HCT116 (cell line): ENCODE measurements at regions not wholly inside any gene's neighbourhood (a gene's known extent, or its start where the extent isn't known, plus 50 kb on each side); places are given as distances from the start of the nearest gene placed in this dataset.

ENCODE experiments used
- CTCF ChIP-seq, 3 experiments: fragments of 200-600 bp in 1 of 3; sonication (generic) in 1 of 3; IDR thresholded peaks in 2 of 3; conservative IDR thresholded peaks in 1 of 3; 2 replicates each; pipeline ENCODE4 v1.5.1; 2012 to 2017; ENCODE audit warnings: low read depth in 2 of 3, low read length in 2 of 3, antibody characterized with exemption in 1 of 3, borderline replicate concordance in 1 of 3, control low read depth in 1 of 3, mild to moderate bottlenecking in 1 of 3, mixed read lengths in 1 of 3, mixed run types in 1 of 3, moderate library complexity in 1 of 3; ENCODE audit not compliant: insufficient read depth in 1 of 3
- EGR1 ChIP-seq: IDR thresholded peaks from 2 replicates; pipeline ENCODE4 v1.6.1; 2012; ENCODE audit warnings: low read depth
- POLR2A ChIP-seq: IDR thresholded peaks from 2 replicates; pipeline ENCODE4 v1.7.0; 2011; ENCODE audit warnings: borderline replicate concordance; ENCODE audit not compliant: insufficient read depth, insufficient read length; ENCODE audit errors: extremely low read depth
- POLR2AphosphoS5 ChIP-seq: IDR thresholded peaks from 2 replicates; pipeline ENCODE4 v1.6.1; 2011; ENCODE audit warnings: mild to moderate bottlenecking, low read depth, low read length, moderate library complexity
- REST ChIP-seq: IDR thresholded peaks from 2 replicates; pipeline ENCODE4 v1.6.1; 2012; ENCODE audit warnings: low read depth
- SP1 ChIP-seq: IDR thresholded peaks from 2 replicates; pipeline ENCODE4 v1.6.1; 2012; ENCODE audit warnings: low read depth
- ZFX ChIP-seq: fragments of 450-650 bp; IDR thresholded peaks from 2 replicates; pipeline ENCODE4 v1.6.1; 2017

- TF ChIP-seq ZFX (no peak), CTCF (IDR thresholded peaks at IDR 0.05 in 2 of 3, conservative IDR thresholded peaks at IDR 0.05 in 1 of 3; ENCODE audit: borderline replicate concordance in 1 of 3, insufficient read depth in 1 of 3, low read depth in 2 of 3, low read length in 2 of 3) (no peak), POLR2A (no peak), POLR2AphosphoS5 (no peak), EGR1 (no peak), REST (no peak), SP1 (no peak)
Measured at GRCh38 chr10:29774475-29774874, 139.7 kb upstream of the SVIL start.
